ENCODE measurements at regions not wholly inside any gene's neighbourhood (a gene's known extent, or its start where the extent isn't known, plus 50 kb on each side); places are given as distances from the start of the nearest gene placed in this dataset.

GRCh38 chr5:41670854-41671479 lies 160.6 kb upstream of the PLCXD3 start:
- Histone ChIP-seq H3K9ac (ENCODE audit: insufficient read length) (no peak overlapping the region), H3K36me3 (ENCODE audit: insufficient read depth, low read length) (no peaks in the 10 kb centered on the region), H3K9me3 (ENCODE audit: low read depth, low read length) (no peaks in the 10 kb centered on the region), H3K27ac (no peak overlapping the region), H3K4me3 (no peak overlapping the region)
- TF ChIP-seq EZH2 (IDR thresholded peaks at IDR 0.05): no peak
- no peak for TF ChIP-seq POLR2AphosphoS5 (IDR thresholded peaks at IDR 0.05; ENCODE audit: borderline replicate concordance, low read depth, low read length)
- TF ChIP-seq FOXP2 (optimal IDR thresholded peaks at IDR 0.05; ENCODE audit: control extremely low read depth, extremely low read length, insufficient read depth): no peak
- no peak for DNase-seq (ENCODE audit: low read depth, low spot score)

- no peaks in the 10 kb centered on the region for H3K36me3 ChIP-seq (ENCODE audit: insufficient read depth, low read length)
- H3K9me3 ChIP-seq (ENCODE audit: low read depth, low read length): no peaks in the 10 kb centered on the region
- TF ChIP-seq FOXP2 (optimal IDR thresholded peaks at IDR 0.05; ENCODE audit: control extremely low read depth, extremely low read length, insufficient read depth) (no peak), POLR2AphosphoS5 (IDR thresholded peaks at IDR 0.05; ENCODE audit: borderline replicate concordance, low read depth, low read length) (no peak), EZH2 (IDR thresholded peaks at IDR 0.05) (no peak)
- H3K4me3 ChIP-seq: no peak overlapping the region
- H3K27ac ChIP-seq: no peak overlapping the region
- H3K9ac ChIP-seq (ENCODE audit: insufficient read length): no peak overlapping the region
- no peak for DNase-seq (ENCODE audit: low read depth, low spot score)
These were observed 159.8 kb upstream of the PLCXD3 start for GRCh38 chr5:41670216-41670615.

GRCh38 chr5:41661254-41661653 lies 150.9 kb upstream of the PLCXD3 start:
- no peak overlapping the region for H3K27ac ChIP-seq
- no peaks in the 10 kb centered on the region for H3K36me3 ChIP-seq (ENCODE audit: insufficient read depth, low read length)
- H3K9ac ChIP-seq (ENCODE audit: insufficient read length): no peak overlapping the region
- H3K9me3 ChIP-seq (ENCODE audit: low read depth, low read length): no peaks in the 10 kb centered on the region
- TF ChIP-seq EZH2 (IDR thresholded peaks at IDR 0.05) (no peak), FOXP2 (optimal IDR thresholded peaks at IDR 0.05; ENCODE audit: control extremely low read depth, extremely low read length, insufficient read depth) (no peak), POLR2AphosphoS5 (IDR thresholded peaks at IDR 0.05; ENCODE audit: borderline replicate concordance, low read depth, low read length) (no peak)
- H3K4me3 ChIP-seq: no peak overlapping the region
- DNase-seq (ENCODE audit: low read depth, low spot score): no peak

- no peak for TF ChIP-seq FOXP2 (optimal IDR thresholded peaks at IDR 0.05; ENCODE audit: control extremely low read depth, extremely low read length, insufficient read depth)
- no peak for TF ChIP-seq EZH2 (IDR thresholded peaks at IDR 0.05)
- no peak for TF ChIP-seq POLR2AphosphoS5 (IDR thresholded peaks at IDR 0.05; ENCODE audit: borderline replicate concordance, low read depth, low read length)
- no peak overlapping the region for H3K9ac ChIP-seq (ENCODE audit: insufficient read length)
- no peaks in the 10 kb centered on the region for H3K36me3 ChIP-seq (ENCODE audit: insufficient read depth, low read length)
- DNase-seq (ENCODE audit: low read depth, low spot score): no peak
- no peak overlapping the region for H3K27ac ChIP-seq
- no peaks in the 10 kb centered on the region for H3K9me3 ChIP-seq (ENCODE audit: low read depth, low read length)
- H3K4me3 ChIP-seq: no peak overlapping the region
These were observed 146.2 kb upstream of the PLCXD3 start for GRCh38 chr5:41656597-41656996.

GRCh38 chr5:41650131-41650530 lies 139.7 kb upstream of the PLCXD3 start:
- TF ChIP-seq POLR2AphosphoS5 (IDR thresholded peaks at IDR 0.05; ENCODE audit: borderline replicate concordance, low read depth, low read length) (no peak), EZH2 (IDR thresholded peaks at IDR 0.05) (no peak), FOXP2 (optimal IDR thresholded peaks at IDR 0.05; ENCODE audit: control extremely low read depth, extremely low read length, insufficient read depth) (no peak)
- no peak overlapping the region for H3K27ac ChIP-seq
- no peak overlapping the region for H3K4me3 ChIP-seq
- no peak overlapping the region for H3K9ac ChIP-seq (ENCODE audit: insufficient read length)
- no peaks in the 10 kb centered on the region for H3K36me3 ChIP-seq (ENCODE audit: insufficient read depth, low read length)
- H3K9me3 ChIP-seq (ENCODE audit: low read depth, low read length): no peaks in the 10 kb centered on the region
- no peak for DNase-seq (ENCODE audit: low read depth, low spot score)

GRCh38 chr5:41649659-41650058 lies 139.3 kb upstream of the PLCXD3 start:
- DNase-seq (ENCODE audit: low read depth, low spot score): no peak
- Histone ChIP-seq H3K4me3 (no peak overlapping the region), H3K9ac (ENCODE audit: insufficient read length) (no peak overlapping the region), H3K9me3 (ENCODE audit: low read depth, low read length) (no peaks in the 10 kb centered on the region), H3K27ac (no peak overlapping the region), H3K36me3 (ENCODE audit: insufficient read depth, low read length) (no peaks in the 10 kb centered on the region)
- no peak for TF ChIP-seq POLR2AphosphoS5 (IDR thresholded peaks at IDR 0.05; ENCODE audit: borderline replicate concordance, low read depth, low read length)
- no peak for TF ChIP-seq FOXP2 (optimal IDR thresholded peaks at IDR 0.05; ENCODE audit: control extremely low read depth, extremely low read length, insufficient read depth)
- no peak for TF ChIP-seq EZH2 (IDR thresholded peaks at IDR 0.05)

GRCh38 chr5:41648996-41649395 lies 138.6 kb upstream of the PLCXD3 start:
- no peak overlapping the region for H3K27ac ChIP-seq
- TF ChIP-seq FOXP2 (optimal IDR thresholded peaks at IDR 0.05; ENCODE audit: control extremely low read depth, extremely low read length, insufficient read depth): no peak
- TF ChIP-seq EZH2 (IDR thresholded peaks at IDR 0.05): no peak
- TF ChIP-seq POLR2AphosphoS5 (IDR thresholded peaks at IDR 0.05; ENCODE audit: borderline replicate concordance, low read depth, low read length): no peak
- DNase-seq (ENCODE audit: low read depth, low spot score): no peak
- no peaks in the 10 kb centered on the region for H3K36me3 ChIP-seq (ENCODE audit: insufficient read depth, low read length)
- no peak overlapping the region for H3K4me3 ChIP-seq
- H3K9ac ChIP-seq (ENCODE audit: insufficient read length): no peak overlapping the region
- no peaks in the 10 kb centered on the region for H3K9me3 ChIP-seq (ENCODE audit: low read depth, low read length)

GRCh38 chr5:41641621-41642020 lies 131.2 kb upstream of the PLCXD3 start:
- Histone ChIP-seq H3K36me3 (ENCODE audit: insufficient read depth, low read length) (no peaks in the 10 kb centered on the region), H3K4me3 (no peak overlapping the region), H3K9me3 (ENCODE audit: low read depth, low read length) (no peaks in the 10 kb centered on the region), H3K9ac (ENCODE audit: insufficient read length) (no peak overlapping the region), H3K27ac (no peak overlapping the region)
- no peak for DNase-seq (ENCODE audit: low read depth, low spot score)
- TF ChIP-seq POLR2AphosphoS5 (IDR thresholded peaks at IDR 0.05; ENCODE audit: borderline replicate concordance, low read depth, low read length) (no peak), FOXP2 (optimal IDR thresholded peaks at IDR 0.05; ENCODE audit: control extremely low read depth, extremely low read length, insufficient read depth) (no peak), EZH2 (IDR thresholded peaks at IDR 0.05) (no peak)

- no peak overlapping the region for H3K27ac ChIP-seq
These were observed 128.3 kb upstream of the PLCXD3 start for GRCh38 chr5:41638685-41639084.

More at GRCh38 chr5:41638685-41639084, 128.3 kb upstream of the PLCXD3 start:
- Histone ChIP-seq H3K36me3 (ENCODE audit: insufficient read depth, low read length) (no peaks in the 10 kb centered on the region), H3K4me3 (no peak overlapping the region), H3K9ac (ENCODE audit: insufficient read length) (no peak overlapping the region), H3K9me3 (ENCODE audit: low read depth, low read length) (no peaks in the 10 kb centered on the region)
- TF ChIP-seq EZH2 (IDR thresholded peaks at IDR 0.05) (no peak), POLR2AphosphoS5 (IDR thresholded peaks at IDR 0.05; ENCODE audit: borderline replicate concordance, low read depth, low read length) (no peak), FOXP2 (optimal IDR thresholded peaks at IDR 0.05; ENCODE audit: control extremely low read depth, extremely low read length, insufficient read depth) (no peak)
- DNase-seq (ENCODE audit: low read depth, low spot score): no peak
